ENCODE measurements at regions not wholly inside any gene's neighbourhood (a gene's known extent, or its start where the extent isn't known, plus 50 kb on each side); places are given as distances from the start of the nearest gene placed in this dataset.
A peak's percentile ranks its signal among the peaks of the same experiment; 100 is the strongest.

GRCh38 chr10:78660446-78661106, 408.2 kb upstream of the ZMIZ1 start:
- no peaks in the 10 kb centered on the region for H3K4me1 ChIP-seq (ENCODE audit: control insufficient read depth, extremely low read depth, insufficient read depth, low read length)
- H3K9ac ChIP-seq (ENCODE audit: insufficient read depth, low read length), result no peak overlapping the region
- no peaks in the 10 kb centered on the region for H3K36me3 ChIP-seq (ENCODE audit: control insufficient read depth, insufficient read depth, low read length)
- no peak for TF ChIP-seq EZH2 (IDR thresholded peaks at IDR 0.05; ENCODE audit: low read length, missing control alignments)
- TF ChIP-seq, protein P1, sequence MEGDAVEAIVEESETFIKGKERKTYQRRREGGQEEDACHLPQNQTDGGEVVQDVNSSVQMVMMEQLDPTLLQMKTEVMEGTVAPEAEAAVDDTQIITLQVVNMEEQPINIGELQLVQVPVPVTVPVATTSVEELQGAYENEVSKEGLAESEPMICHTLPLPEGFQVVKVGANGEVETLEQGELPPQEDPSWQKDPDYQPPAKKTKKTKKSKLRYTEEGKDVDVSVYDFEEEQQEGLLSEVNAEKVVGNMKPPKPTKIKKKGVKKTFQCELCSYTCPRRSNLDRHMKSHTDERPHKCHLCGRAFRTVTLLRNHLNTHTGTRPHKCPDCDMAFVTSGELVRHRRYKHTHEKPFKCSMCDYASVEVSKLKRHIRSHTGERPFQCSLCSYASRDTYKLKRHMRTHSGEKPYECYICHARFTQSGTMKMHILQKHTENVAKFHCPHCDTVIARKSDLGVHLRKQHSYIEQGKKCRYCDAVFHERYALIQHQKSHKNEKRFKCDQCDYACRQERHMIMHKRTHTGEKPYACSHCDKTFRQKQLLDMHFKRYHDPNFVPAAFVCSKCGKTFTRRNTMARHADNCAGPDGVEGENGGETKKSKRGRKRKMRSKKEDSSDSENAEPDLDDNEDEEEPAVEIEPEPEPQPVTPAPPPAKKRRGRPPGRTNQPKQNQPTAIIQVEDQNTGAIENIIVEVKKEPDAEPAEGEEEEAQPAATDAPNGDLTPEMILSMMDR (conservative IDR thresholded peaks at IDR 0.05 in 1 of 2, IDR thresholded peaks at IDR 0.05 in 1 of 2; ENCODE audit: low read depth in 1 of 2, low read length in 2 of 2), result no peak
- H3K27ac ChIP-seq (ENCODE audit: insufficient read depth, low read length), result no peak overlapping the region
- no peak overlapping the region for H3K4me2 ChIP-seq (ENCODE audit: extremely low read depth, insufficient read depth, low read length)
- no peak for DNase-seq (ENCODE audit: low read depth in 2 of 2)
- H4K20me1 ChIP-seq (ENCODE audit: control insufficient read depth, extremely low read depth, insufficient read depth, low read length), result no peaks in the 10 kb centered on the region
- no peaks in the 10 kb centered on the region for H3K27me3 ChIP-seq (ENCODE audit: control insufficient read depth, insufficient read depth, low read length)
- no peaks in the 10 kb centered on the region for H3K79me2 ChIP-seq (ENCODE audit: control insufficient read depth, insufficient read depth, low read length)
- H2AFZ ChIP-seq (ENCODE audit: low read length), result no peak overlapping the region
- H3K4me3 ChIP-seq (replicated peaks in 1 of 4; ENCODE audit: control extremely low read depth in 1 of 4, insufficient read depth in 1 of 4, low read depth in 3 of 4, low read length in 4 of 4), result no peak overlapping the region
- no peaks in the 10 kb centered on the region for H3K9me3 ChIP-seq (ENCODE audit: control insufficient read depth, insufficient read depth, low read depth, low read length)

DNA sequence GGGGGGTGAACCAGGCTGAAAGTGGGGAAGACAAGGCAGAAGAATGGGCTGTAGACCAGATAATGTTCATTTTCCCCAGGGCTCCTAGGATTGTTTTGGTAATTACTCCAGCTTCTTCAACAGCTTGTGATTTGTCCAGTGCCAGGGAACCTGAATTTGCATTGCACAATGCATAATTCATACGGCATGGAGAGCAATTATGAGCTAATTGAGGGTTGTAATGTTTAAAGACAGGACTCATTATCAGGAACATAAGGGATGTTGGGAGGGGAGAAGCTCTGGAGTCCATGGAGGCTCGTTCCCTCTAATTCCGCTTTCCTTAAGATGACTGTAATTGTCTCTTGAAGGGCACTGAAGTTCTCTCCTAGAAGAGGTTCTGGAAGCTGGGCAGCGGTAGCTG, 405.0 kb upstream of the ZMIZ1 start:
- no peaks in the 10 kb centered on the region for H3K4me1 ChIP-seq (ENCODE audit: control insufficient read depth, extremely low read depth, insufficient read depth, low read length)
- H3K4me3 ChIP-seq (replicated peaks in 1 of 4; ENCODE audit: control extremely low read depth in 1 of 4, insufficient read depth in 1 of 4, low read depth in 3 of 4, low read length in 4 of 4), result no peak overlapping the region
- no peak overlapping the region for H3K9ac ChIP-seq (ENCODE audit: insufficient read depth, low read length)
- no peak for DNase-seq (ENCODE audit: low read depth in 2 of 2)
- H3K27me3 ChIP-seq (ENCODE audit: control insufficient read depth, insufficient read depth, low read length), result no peaks in the 10 kb centered on the region
- H3K4me2 ChIP-seq (ENCODE audit: extremely low read depth, insufficient read depth, low read length), result no peak overlapping the region
- no peak overlapping the region for H2AFZ ChIP-seq (ENCODE audit: low read length)
- no peaks in the 10 kb centered on the region for H3K36me3 ChIP-seq (ENCODE audit: control insufficient read depth, insufficient read depth, low read length)
- no peak overlapping the region for H3K27ac ChIP-seq (ENCODE audit: insufficient read depth, low read length)
- H3K79me2 ChIP-seq (ENCODE audit: control insufficient read depth, insufficient read depth, low read length), result no peaks in the 10 kb centered on the region
- H4K20me1 ChIP-seq (ENCODE audit: control insufficient read depth, extremely low read depth, insufficient read depth, low read length), result no peaks in the 10 kb centered on the region
- no peaks in the 10 kb centered on the region for H3K9me3 ChIP-seq (ENCODE audit: control insufficient read depth, insufficient read depth, low read depth, low read length)
- TF ChIP-seq EZH2 (IDR thresholded peaks at IDR 0.05; ENCODE audit: low read length, missing control alignments), result no peak
- TF ChIP-seq, protein P1 (conservative IDR thresholded peaks at IDR 0.05 in 1 of 2, IDR thresholded peaks at IDR 0.05 in 1 of 2; ENCODE audit: low read depth in 1 of 2, low read length in 2 of 2), result no peak

DNA sequence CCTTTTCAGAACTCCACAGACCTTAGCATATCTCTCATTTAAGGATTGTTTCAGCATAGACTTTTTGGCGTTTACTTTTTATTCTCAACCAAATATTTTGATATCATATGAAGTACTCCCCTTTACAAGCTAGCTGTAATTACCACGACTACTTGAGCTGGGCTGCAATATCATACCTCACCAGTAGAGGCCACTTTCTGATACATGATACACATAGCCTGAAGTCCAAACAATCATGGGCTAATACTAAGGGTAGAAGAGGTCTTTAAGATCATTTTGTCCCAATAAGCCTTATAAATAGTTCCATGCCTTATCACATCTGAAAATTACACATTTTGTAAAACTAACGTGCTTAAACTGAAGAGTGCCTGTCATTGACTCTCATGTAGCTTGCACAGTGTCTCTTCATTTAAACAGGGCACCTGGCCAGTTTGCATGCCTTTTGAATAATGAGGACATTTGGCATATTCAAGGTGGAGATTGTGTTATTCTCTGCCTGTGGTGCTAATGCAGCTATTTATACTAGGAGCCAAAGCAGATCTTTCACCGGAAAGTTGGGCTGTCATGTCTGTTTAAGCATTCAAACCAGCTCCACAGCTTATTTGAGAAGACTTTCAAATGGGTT, 403.7 kb upstream of the ZMIZ1 start:
- Histone ChIP-seq H3K79me2 (ENCODE audit: control insufficient read depth, insufficient read depth, low read length) (no peaks in the 10 kb centered on the region), H3K4me1 (ENCODE audit: control insufficient read depth, extremely low read depth, insufficient read depth, low read length) (no peaks in the 10 kb centered on the region), H3K36me3 (ENCODE audit: control insufficient read depth, insufficient read depth, low read length) (no peaks in the 10 kb centered on the region), H4K20me1 (ENCODE audit: control insufficient read depth, extremely low read depth, insufficient read depth, low read length) (no peaks in the 10 kb centered on the region), H3K9ac (ENCODE audit: insufficient read depth, low read length) (no peak overlapping the region), H3K4me3 (replicated peaks in 1 of 4; ENCODE audit: control extremely low read depth in 1 of 4, insufficient read depth in 1 of 4, low read depth in 3 of 4, low read length in 4 of 4) (no peak overlapping the region), H2AFZ (ENCODE audit: low read length) (no peak overlapping the region), H3K27ac (ENCODE audit: insufficient read depth, low read length) (no peak overlapping the region), H3K27me3 (ENCODE audit: control insufficient read depth, insufficient read depth, low read length) (no peaks in the 10 kb centered on the region), H3K9me3 (ENCODE audit: control insufficient read depth, insufficient read depth, low read depth, low read length) (no peaks in the 10 kb centered on the region), H3K4me2 (ENCODE audit: extremely low read depth, insufficient read depth, low read length) (no peak overlapping the region)
- DNase-seq (ENCODE audit: low read depth in 2 of 2), result peak; percentile 41 to 60
- no peak for TF ChIP-seq EZH2 (IDR thresholded peaks at IDR 0.05; ENCODE audit: low read length, missing control alignments)
- TF ChIP-seq, protein P1 (conservative IDR thresholded peaks at IDR 0.05 in 1 of 2, IDR thresholded peaks at IDR 0.05 in 1 of 2; ENCODE audit: low read depth in 1 of 2, low read length in 2 of 2), result peak; percentile 62 to 81
